ENCODE measurements at regions not wholly inside any gene's neighbourhood (a gene's known extent, or its start where the extent isn't known, plus 50 kb on each side); places are given as distances from the start of the nearest gene placed in this dataset.

GRCh38 chr11:109508943-109509342 lies 87.0 kb downstream of the C11orf87 start:
- TF ChIP-seq CTCF (IDR thresholded peaks at IDR 0.05) = no peak
- TF ChIP-seq POLR2A (IDR thresholded peaks at IDR 0.05) = no peak
- TF ChIP-seq EP300 (IDR thresholded peaks at IDR 0.05) = no peak

All from ovary (tissue), 3 donors.